ENCODE measurements at regions not wholly inside any gene's neighbourhood (a gene's known extent, or its start where the extent isn't known, plus 50 kb on each side); places are given as distances from the start of the nearest gene placed in this dataset.

GRCh38 chr1:188423073-188423472 is 1594.3 kb downstream of the PLA2G4A start:
- no peaks in the 10 kb centered on the region for H3K36me3 Mint-ChIP-seq
- Histone ChIP-seq H3K27ac (ENCODE audit: low read depth, low read length) (no peak overlapping the region), H3K4me1 (ENCODE audit: insufficient read depth, low read length) (no peaks in the 10 kb centered on the region), H3K36me3 (ENCODE audit: insufficient read depth, low read length) (no peaks in the 10 kb centered on the region), H3K4me3 (ENCODE audit: low read length) (no peak overlapping the region), H3K27me3 (ENCODE audit: insufficient read depth, low read length, poor library complexity, severe bottlenecking) (no peaks in the 10 kb centered on the region), H3K9me3 (ENCODE audit: low read length) (no peaks in the 10 kb centered on the region)
- H3K9me3 Mint-ChIP-seq, result peaks cover 2 to 30% (median 7%) of the 10 kb centered on the region in 5 donors
- H3K4me1 Mint-ChIP-seq, result no peaks in the 10 kb centered on the region
- ChIA-PET CTCF (no interaction called here), POLR2A (no interaction called here)
- H3K27me3 Mint-ChIP-seq, result no peaks in the 10 kb centered on the region
- no peak overlapping the region for H3K27ac Mint-ChIP-seq
- H3K4me3 Mint-ChIP-seq, result no peak overlapping the region
- DNase-seq, result no peak

GRCh38 chr1:188424176-188424575 is 1595.4 kb downstream of the PLA2G4A start:
- H3K36me3 ChIP-seq (ENCODE audit: insufficient read depth, low read length), result no peaks in the 10 kb centered on the region
- H3K27ac ChIP-seq (ENCODE audit: low read depth, low read length), result no peak overlapping the region
- no peak overlapping the region for H3K4me3 Mint-ChIP-seq
- ChIA-PET CTCF (no interaction called here), POLR2A (no interaction called here)
- H3K4me3 ChIP-seq (ENCODE audit: low read length), result no peak overlapping the region
- no peaks in the 10 kb centered on the region for H3K4me1 ChIP-seq (ENCODE audit: insufficient read depth, low read length)
- no peaks in the 10 kb centered on the region for H3K27me3 Mint-ChIP-seq
- H3K4me1 Mint-ChIP-seq, result no peaks in the 10 kb centered on the region
- H3K36me3 Mint-ChIP-seq, result no peaks in the 10 kb centered on the region
- peaks cover 2 to 36% (median 5%) of the 10 kb centered on the region in 5 donors for H3K9me3 Mint-ChIP-seq
- no peaks in the 10 kb centered on the region for H3K27me3 ChIP-seq (ENCODE audit: insufficient read depth, low read length, poor library complexity, severe bottlenecking)
- no peaks in the 10 kb centered on the region for H3K9me3 ChIP-seq (ENCODE audit: low read length)
- DNase-seq, result no peak
- no peak overlapping the region for H3K27ac Mint-ChIP-seq

GRCh38 chr1:188425687-188426086 is 1596.9 kb downstream of the PLA2G4A start:
- Histone ChIP-seq H3K4me1 (ENCODE audit: insufficient read depth, low read length) (no peaks in the 10 kb centered on the region), H3K27ac (ENCODE audit: low read depth, low read length) (no peak overlapping the region), H3K9me3 (ENCODE audit: low read length) (no peaks in the 10 kb centered on the region), H3K4me3 (ENCODE audit: low read length) (no peak overlapping the region), H3K27me3 (ENCODE audit: insufficient read depth, low read length, poor library complexity, severe bottlenecking) (no peaks in the 10 kb centered on the region), H3K36me3 (ENCODE audit: insufficient read depth, low read length) (no peaks in the 10 kb centered on the region)
- Mint-ChIP-seq H3K27me3 (no peaks in the 10 kb centered on the region), H3K36me3 (no peaks in the 10 kb centered on the region), H3K27ac (no peak overlapping the region), H3K4me1 (no peaks in the 10 kb centered on the region), H3K4me3 (no peak overlapping the region), H3K9me3 (peaks cover 4 to 36% (median 4%) of the 10 kb centered on the region in 5 donors)
- ChIA-PET CTCF (no interaction called here), POLR2A (no interaction called here)
- no peak for DNase-seq

- no peaks in the 10 kb centered on the region for H3K36me3 Mint-ChIP-seq
- DNase-seq, result no peak
- POLR2A ChIA-PET, result no interaction called here
- no peak overlapping the region for H3K4me3 Mint-ChIP-seq
- Histone ChIP-seq H3K4me3 (ENCODE audit: low read length) (no peak overlapping the region), H3K4me1 (ENCODE audit: insufficient read depth, low read length) (no peaks in the 10 kb centered on the region), H3K36me3 (ENCODE audit: insufficient read depth, low read length) (no peaks in the 10 kb centered on the region), H3K27ac (ENCODE audit: low read depth, low read length) (no peak overlapping the region), H3K9me3 (ENCODE audit: low read length) (no peaks in the 10 kb centered on the region), H3K27me3 (ENCODE audit: insufficient read depth, low read length, poor library complexity, severe bottlenecking) (no peaks in the 10 kb centered on the region)
- H3K27me3 Mint-ChIP-seq, result no peaks in the 10 kb centered on the region
- H3K4me1 Mint-ChIP-seq, result no peaks in the 10 kb centered on the region
- H3K9me3 Mint-ChIP-seq, result peaks cover 4 to 34% (median 4%) of the 10 kb centered on the region in 5 donors
- CTCF ChIA-PET, result no interaction called here
- no peak overlapping the region for H3K27ac Mint-ChIP-seq
Measured at GRCh38 chr1:188426561-188426960, 1597.8 kb downstream of the PLA2G4A start.

GRCh38 chr1:188427642-188428041 is 1598.9 kb downstream of the PLA2G4A start:
- Mint-ChIP-seq H3K4me1 (no peaks in the 10 kb centered on the region), H3K4me3 (no peak overlapping the region)

GRCh38 chr1:188429386-188429785 is 1600.6 kb downstream of the PLA2G4A start:
- no peak overlapping the region for H3K4me3 Mint-ChIP-seq
- Histone ChIP-seq H3K27ac (ENCODE audit: low read depth, low read length) (no peak overlapping the region), H3K27me3 (ENCODE audit: insufficient read depth, low read length, poor library complexity, severe bottlenecking) (no peaks in the 10 kb centered on the region), H3K9me3 (ENCODE audit: low read length) (no peaks in the 10 kb centered on the region), H3K36me3 (ENCODE audit: insufficient read depth, low read length) (no peaks in the 10 kb centered on the region), H3K4me1 (ENCODE audit: insufficient read depth, low read length) (no peaks in the 10 kb centered on the region), H3K4me3 (ENCODE audit: low read length) (no peak overlapping the region)
- ChIA-PET CTCF (no interaction called here), POLR2A (no interaction called here)
- H3K27me3 Mint-ChIP-seq, result no peaks in the 10 kb centered on the region
- H3K36me3 Mint-ChIP-seq, result no peaks in the 10 kb centered on the region
- no peak overlapping the region for H3K27ac Mint-ChIP-seq
- no peaks in the 10 kb centered on the region for H3K4me1 Mint-ChIP-seq
- no peak for DNase-seq
- H3K9me3 Mint-ChIP-seq, result peaks cover 2 to 20% (median 4%) of the 10 kb centered on the region in 5 donors

More at GRCh38 chr1:188427642-188428041, 1598.9 kb downstream of the PLA2G4A start:
- H3K27me3 ChIP-seq (ENCODE audit: insufficient read depth, low read length, poor library complexity, severe bottlenecking), result no peaks in the 10 kb centered on the region
- H3K36me3 ChIP-seq (ENCODE audit: insufficient read depth, low read length), result no peaks in the 10 kb centered on the region
- ChIA-PET POLR2A (no interaction called here), CTCF (no interaction called here)
- Mint-ChIP-seq H3K27me3 (no peaks in the 10 kb centered on the region), H3K36me3 (no peaks in the 10 kb centered on the region), H3K27ac (no peak overlapping the region), H3K9me3 (peaks cover 2 to 31% (median 4%) of the 10 kb centered on the region in 5 donors)
- DNase-seq, result no peak
- no peaks in the 10 kb centered on the region for H3K9me3 ChIP-seq (ENCODE audit: low read length)
- H3K4me1 ChIP-seq (ENCODE audit: insufficient read depth, low read length), result no peaks in the 10 kb centered on the region
- no peak overlapping the region for H3K4me3 ChIP-seq (ENCODE audit: low read length)
- no peak overlapping the region for H3K27ac ChIP-seq (ENCODE audit: low read depth, low read length)

GRCh38 chr1:188432427-188432826 is 1603.7 kb downstream of the PLA2G4A start:
- H3K27ac ChIP-seq (ENCODE audit: low read depth, low read length), result no peak overlapping the region
- H3K4me1 Mint-ChIP-seq, result no peaks in the 10 kb centered on the region
- H3K36me3 Mint-ChIP-seq, result no peaks in the 10 kb centered on the region

GRCh38 chr1:188433425-188433824 is 1604.7 kb downstream of the PLA2G4A start:
- POLR2A ChIA-PET, result no interaction called here
- H3K27me3 Mint-ChIP-seq, result no peaks in the 10 kb centered on the region
- Histone ChIP-seq H3K9me3 (ENCODE audit: low read length) (no peaks in the 10 kb centered on the region), H3K4me1 (ENCODE audit: insufficient read depth, low read length) (no peaks in the 10 kb centered on the region), H3K36me3 (ENCODE audit: insufficient read depth, low read length) (no peaks in the 10 kb centered on the region), H3K27ac (ENCODE audit: low read depth, low read length) (no peak overlapping the region), H3K4me3 (ENCODE audit: low read length) (no peak overlapping the region), H3K27me3 (ENCODE audit: insufficient read depth, low read length, poor library complexity, severe bottlenecking) (no peaks in the 10 kb centered on the region)
- H3K4me1 Mint-ChIP-seq, result no peaks in the 10 kb centered on the region
- CTCF ChIA-PET, result no interaction called here
- no peak overlapping the region for H3K27ac Mint-ChIP-seq
- peaks cover 0 to 11% (median 4%) of the 10 kb centered on the region in 5 donors for H3K9me3 Mint-ChIP-seq
- no peak overlapping the region for H3K4me3 Mint-ChIP-seq
- peaks cover 0 to 2% (median 0%) of the 10 kb centered on the region in 3 donors for H3K36me3 Mint-ChIP-seq
- DNase-seq, result no peak

More at GRCh38 chr1:188432427-188432826, 1603.7 kb downstream of the PLA2G4A start:
- no peak overlapping the region for H3K27ac Mint-ChIP-seq
- no peaks in the 10 kb centered on the region for H3K27me3 Mint-ChIP-seq
- CTCF ChIA-PET, result no interaction called here
- no peaks in the 10 kb centered on the region for H3K9me3 ChIP-seq (ENCODE audit: low read length)
- H3K9me3 Mint-ChIP-seq, result peaks cover 2 to 10% (median 2%) of the 10 kb centered on the region in 5 donors
- no peaks in the 10 kb centered on the region for H3K36me3 ChIP-seq (ENCODE audit: insufficient read depth, low read length)
- DNase-seq, result no peak
- H3K27me3 ChIP-seq (ENCODE audit: insufficient read depth, low read length, poor library complexity, severe bottlenecking), result no peaks in the 10 kb centered on the region
- no peak overlapping the region for H3K4me3 ChIP-seq (ENCODE audit: low read length)
- no peak overlapping the region for H3K4me3 Mint-ChIP-seq
- H3K4me1 ChIP-seq (ENCODE audit: insufficient read depth, low read length), result no peaks in the 10 kb centered on the region
- POLR2A ChIA-PET, result no interaction called here

- no peaks in the 10 kb centered on the region for H3K36me3 Mint-ChIP-seq
- H3K27ac ChIP-seq (ENCODE audit: low read depth, low read length), result no peak overlapping the region
- no peaks in the 10 kb centered on the region for H3K9me3 ChIP-seq (ENCODE audit: low read length)
- no peak overlapping the region for H3K4me3 ChIP-seq (ENCODE audit: low read length)
- H3K4me3 Mint-ChIP-seq, result no peak overlapping the region
- POLR2A ChIA-PET, result no interaction called here
- peaks cover 3 to 27% (median 3%) of the 10 kb centered on the region in 5 donors for H3K9me3 Mint-ChIP-seq
- no peaks in the 10 kb centered on the region for H3K27me3 Mint-ChIP-seq
- no peaks in the 10 kb centered on the region for H3K36me3 ChIP-seq (ENCODE audit: insufficient read depth, low read length)
- H3K4me1 Mint-ChIP-seq, result no peaks in the 10 kb centered on the region
- H3K4me1 ChIP-seq (ENCODE audit: insufficient read depth, low read length), result no peaks in the 10 kb centered on the region
- no peaks in the 10 kb centered on the region for H3K27me3 ChIP-seq (ENCODE audit: insufficient read depth, low read length, poor library complexity, severe bottlenecking)
- H3K27ac Mint-ChIP-seq, result no peak overlapping the region
- DNase-seq, result no peak
- CTCF ChIA-PET, result no interaction called here
Measured at GRCh38 chr1:188444526-188444925, 1615.8 kb downstream of the PLA2G4A start.
